NB4 (cell line): ENCODE measurements at regions not wholly inside any gene's neighbourhood (a gene's known extent, or its start where the extent isn't known, plus 50 kb on each side); places are given as distances from the start of the nearest gene placed in this dataset.

Experiments used
- DNase-seq: peaks from one replicate; pipeline ENCODE4 v3.0.0; 2010; ENCODE audit warnings: low read depth
- H3K4me3 ChIP-seq: one replicate; pipeline ENCODE4 v1.5.1; 2011; ENCODE audit warnings: mild to moderate bottlenecking, low read depth, low read length, moderate library complexity
- MAX ChIP-seq: IDR thresholded peaks from 2 replicates; pipeline ENCODE4 v1.6.1; 2011; ENCODE audit warnings: low read depth, low read length
- MYC ChIP-seq: IDR thresholded peaks from 2 replicates; pipeline ENCODE4 v1.6.1; 2011; ENCODE audit warnings: low read depth, low read length
- POLR2A ChIP-seq: IDR thresholded peaks from 2 replicates; pipeline ENCODE4 v1.6.1; 2011; ENCODE audit warnings: mild to moderate bottlenecking; ENCODE audit not compliant: insufficient read length; ENCODE audit errors: extremely low read depth
- TF ChIP-seq, protein P1 (sequence below): IDR thresholded peaks from one replicate; pipeline ENCODE4 v1.5.1; 2012; ENCODE audit warnings: low read depth, low read length

DNA sequence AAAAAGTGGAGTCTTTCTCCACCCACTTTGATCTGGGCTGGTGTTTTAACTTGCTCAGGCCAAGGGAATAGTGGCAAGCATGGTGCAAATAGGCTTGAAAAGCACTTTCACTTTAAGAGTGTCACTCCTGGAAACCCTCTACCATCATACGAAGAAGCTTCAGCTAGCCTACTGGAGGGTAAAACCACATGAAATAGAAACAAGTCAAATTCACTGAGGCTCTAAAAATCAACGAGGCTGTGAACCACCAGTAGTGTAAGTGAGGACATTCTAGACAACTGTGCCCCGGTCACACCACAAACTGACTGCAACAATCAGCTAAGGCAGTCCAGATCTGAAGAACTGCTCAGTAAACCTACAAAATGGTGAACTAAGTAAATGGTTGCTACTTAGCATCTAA, 2366.3 kb upstream of the C9orf72 start:
- H3K4me3 ChIP-seq: no peak overlapping the region
- TF ChIP-seq MYC (no peak), POLR2A (no peak), MAX (no peak)
- TF ChIP-seq, protein P1, sequence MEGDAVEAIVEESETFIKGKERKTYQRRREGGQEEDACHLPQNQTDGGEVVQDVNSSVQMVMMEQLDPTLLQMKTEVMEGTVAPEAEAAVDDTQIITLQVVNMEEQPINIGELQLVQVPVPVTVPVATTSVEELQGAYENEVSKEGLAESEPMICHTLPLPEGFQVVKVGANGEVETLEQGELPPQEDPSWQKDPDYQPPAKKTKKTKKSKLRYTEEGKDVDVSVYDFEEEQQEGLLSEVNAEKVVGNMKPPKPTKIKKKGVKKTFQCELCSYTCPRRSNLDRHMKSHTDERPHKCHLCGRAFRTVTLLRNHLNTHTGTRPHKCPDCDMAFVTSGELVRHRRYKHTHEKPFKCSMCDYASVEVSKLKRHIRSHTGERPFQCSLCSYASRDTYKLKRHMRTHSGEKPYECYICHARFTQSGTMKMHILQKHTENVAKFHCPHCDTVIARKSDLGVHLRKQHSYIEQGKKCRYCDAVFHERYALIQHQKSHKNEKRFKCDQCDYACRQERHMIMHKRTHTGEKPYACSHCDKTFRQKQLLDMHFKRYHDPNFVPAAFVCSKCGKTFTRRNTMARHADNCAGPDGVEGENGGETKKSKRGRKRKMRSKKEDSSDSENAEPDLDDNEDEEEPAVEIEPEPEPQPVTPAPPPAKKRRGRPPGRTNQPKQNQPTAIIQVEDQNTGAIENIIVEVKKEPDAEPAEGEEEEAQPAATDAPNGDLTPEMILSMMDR: no peak
- DNase-seq: no peak

GRCh38 chr9:29945012-29945411, 2371.7 kb upstream of the C9orf72 start:
- no peak overlapping the region for H3K4me3 ChIP-seq
- TF ChIP-seq MAX: no peak
- TF ChIP-seq POLR2A: no peak
- no peak for TF ChIP-seq MYC
- TF ChIP-seq, protein P1: no peak
- peak; percentile 24 for DNase-seq

DNA sequence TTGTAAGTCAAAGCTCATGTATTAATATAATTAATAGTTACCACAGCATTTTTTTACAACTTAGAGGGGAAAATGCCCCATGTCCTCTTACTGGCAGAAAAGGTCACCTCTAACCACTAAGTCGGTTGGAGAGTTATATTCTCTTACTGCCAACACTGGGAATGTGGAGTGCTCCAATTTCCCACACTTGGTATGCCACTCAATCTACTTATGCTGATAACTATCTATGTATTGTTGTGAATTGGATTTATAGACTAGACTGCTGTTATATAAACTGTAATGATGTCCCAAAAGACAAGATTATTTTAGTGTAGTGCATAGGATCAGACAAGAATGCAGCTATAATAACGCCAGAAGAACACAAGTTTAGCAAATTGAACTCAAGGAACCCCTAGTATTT, 2385.2 kb upstream of the C9orf72 start:
- DNase-seq: no peak
- TF ChIP-seq MAX (no peak), POLR2A (no peak), MYC (no peak)
- TF ChIP-seq, protein P1: no peak
- H3K4me3 ChIP-seq: no peak overlapping the region

GRCh38 chr9:29965834-29966233, 2392.6 kb upstream of the C9orf72 start:
- no peak overlapping the region for H3K4me3 ChIP-seq
- TF ChIP-seq MAX: no peak
- TF ChIP-seq, protein P1: no peak
- no peak for TF ChIP-seq POLR2A
- TF ChIP-seq MYC: no peak
- DNase-seq: no peak

GRCh38 chr9:29966247-29966646, 2393.0 kb upstream of the C9orf72 start:
- no peak overlapping the region for H3K4me3 ChIP-seq
- TF ChIP-seq, protein P1: no peak
- TF ChIP-seq MAX: no peak
- TF ChIP-seq MYC: no peak
- no peak for TF ChIP-seq POLR2A
- no peak for DNase-seq

GRCh38 chr9:29968831-29969230, 2395.6 kb upstream of the C9orf72 start:
- H3K4me3 ChIP-seq: no peak overlapping the region
- DNase-seq: no peak
- TF ChIP-seq, protein P1: no peak
- TF ChIP-seq MAX (no peak), POLR2A (no peak), MYC (no peak)
